CD14-positive monocyte (primary cell): ENCODE measurements at regions not wholly inside any gene's neighbourhood (a gene's known extent, or its start where the extent isn't known, plus 50 kb on each side); places are given as distances from the start of the nearest gene placed in this dataset.

ENCODE experiments used
- DNase-seq, 3 donors: peaks; one replicate each; pipeline ENCODE4 v3.0.0-alpha.2; 2011 to 2022
- H2AFZ ChIP-seq: 2 replicates; pipeline ENCODE4 v1.6.0; 2012; ENCODE audit warnings: mild to moderate bottlenecking, low read depth, low read length, inconsistent platforms; ENCODE audit not compliant: insufficient read depth, poor library complexity, severe bottlenecking
- H3K27ac ChIP-seq, 2 donors: 1 replicate in 1 of 2; 2 replicates in 1 of 2; pipeline ENCODE4 v1.5.1; 2012 to 2013; ENCODE audit warnings: low read length in 2 of 2, control low read depth in 1 of 2, inconsistent platforms in 1 of 2, low read depth in 1 of 2, mild to moderate bottlenecking in 1 of 2
- H3K27me3 ChIP-seq, 2 donors: one replicate each; pipeline versions ENCODE4 v1.6.0 to v1.6.1; 2011 to 2013; ENCODE audit warnings: low read length in 2 of 2; ENCODE audit not compliant: control insufficient read depth in 2 of 2, insufficient read depth in 2 of 2
- H3K36me3 ChIP-seq, 2 donors: replicated peaks in 1 of 2; 1 replicate in 1 of 2; 2 replicates in 1 of 2; pipeline versions ENCODE4 v1.5.1 to v1.6.1; 2012 to 2013; ENCODE audit warnings: low read length in 2 of 2, control low read depth in 1 of 2, inconsistent platforms in 1 of 2, mild to moderate bottlenecking in 1 of 2; ENCODE audit not compliant: insufficient read depth in 2 of 2, control insufficient read depth in 1 of 2
- H3K4me1 ChIP-seq, 2 donors: 1 replicate in 1 of 2; 2 replicates in 1 of 2; pipeline versions ENCODE4 v1.5.1 to v1.6.1; 2012 to 2013; ENCODE audit warnings: low read length in 2 of 2, control low read depth in 1 of 2, inconsistent platforms in 1 of 2, mild to moderate bottlenecking in 1 of 2, moderate library complexity in 1 of 2; ENCODE audit not compliant: insufficient read depth in 2 of 2, control insufficient read depth in 1 of 2
- H3K4me2 ChIP-seq: replicated peaks from 2 replicates; pipeline ENCODE3; 2012; ENCODE audit warnings: low read length, moderate library complexity, mild to moderate bottlenecking; ENCODE audit not compliant: poor library complexity, severe bottlenecking; ENCODE audit errors: extremely low read depth
- H3K4me3 ChIP-seq, 3 experiments: fragments of 200-600 bp in 1 of 3; sonication (generic) in 1 of 3; replicated peaks in 1 of 3; 1 replicate in 2 of 3; 2 replicates in 1 of 3; pipeline ENCODE4 v1.5.1; 2011 to 2013; ENCODE audit warnings: low read length in 3 of 3, mild to moderate bottlenecking in 3 of 3, control low read depth in 2 of 3, low read depth in 2 of 3, inconsistent platforms in 1 of 3, moderate library complexity in 1 of 3
- H3K79me2 ChIP-seq: 2 replicates; pipeline ENCODE4 v1.6.0; 2012; ENCODE audit warnings: mild to moderate bottlenecking, control low read depth, inconsistent platforms, low read length, moderate library complexity; ENCODE audit not compliant: insufficient read depth
- H3K9ac ChIP-seq: 2 replicates; pipeline ENCODE4 v1.6.0; 2017; ENCODE audit warnings: low read length, mild to moderate bottlenecking; ENCODE audit not compliant: insufficient read depth, poor library complexity, severe bottlenecking
- H3K9me3 ChIP-seq, 2 donors: replicated peaks in 1 of 2; 1 replicate in 1 of 2; 2 replicates in 1 of 2; pipeline versions ENCODE4 v1.5.1 to v1.6.1; 2012 to 2013; ENCODE audit warnings: low read length in 2 of 2, control low read depth in 1 of 2; ENCODE audit not compliant: control insufficient read depth in 1 of 2, insufficient read depth in 1 of 2
- H4K20me1 ChIP-seq: 2 replicates; pipeline ENCODE4 v1.6.0; 2012; ENCODE audit warnings: mild to moderate bottlenecking, low read length, control low read depth, moderate library complexity; ENCODE audit not compliant: insufficient read depth
- H3K27ac Mint-ChIP-seq, 7 donors: one replicate each; pipeline ENCODE4 v1.8.0; 2020; ENCODE audit warnings: mild to moderate bottlenecking in 7 of 7, mixed read lengths in 7 of 7, moderate library complexity in 6 of 7, inconsistent platforms in 2 of 7
- H3K27me3 Mint-ChIP-seq, 3 donors: one replicate each; pipeline ENCODE4 v1.8.0; 2021 to 2022; ENCODE audit warnings: low read depth in 3 of 3, mild to moderate bottlenecking in 3 of 3, mixed read lengths in 3 of 3, moderate library complexity in 3 of 3, inconsistent platforms in 1 of 3
- H3K36me3 Mint-ChIP-seq, 2 donors: one replicate each; pipeline ENCODE4 v1.8.0; 2020; ENCODE audit warnings: mixed read lengths in 2 of 2, inconsistent platforms in 1 of 2, mild to moderate bottlenecking in 1 of 2
- H3K4me1 Mint-ChIP-seq: one replicate; pipeline ENCODE4 v1.8.0; 2020; ENCODE audit warnings: mild to moderate bottlenecking, mixed read lengths
- H3K4me3 Mint-ChIP-seq, 2 donors: one replicate each; pipeline ENCODE4 v1.8.0; 2020; ENCODE audit warnings: mild to moderate bottlenecking in 2 of 2, mixed read lengths in 2 of 2, moderate library complexity in 1 of 2
- H3K9me3 Mint-ChIP-seq, 7 donors: one replicate each; pipeline ENCODE4 v1.8.0; 2020 to 2022; ENCODE audit warnings: mixed read lengths in 7 of 7, mild to moderate bottlenecking in 6 of 7, moderate library complexity in 6 of 7, inconsistent platforms in 2 of 7
- WGBS: methylation state at CpG from one replicate; pipeline ENCODE4 v1.1.5; 2013; ENCODE audit warnings: missing lambda C conversion rate; ENCODE audit not compliant: insufficient coverage; 5-methylcytosine and 5-hydroxymethylcytosine counted together
- intact Hi-C, 2 donors: fragments of 100-400 bp; cut with micrococcal nuclease; formaldehyde crosslinking; loops; one replicate each; pipeline versions ENCODE4 v1.15.0 to v1.15.1; 2023
- TF ChIP-seq, protein P1 (sequence below): fragments of 200-600 bp; IDR thresholded peaks from one replicate; pipeline ENCODE4 v1.8.0; 2022; ENCODE audit warnings: antibody characterized with exemption, mild to moderate bottlenecking

DNA sequence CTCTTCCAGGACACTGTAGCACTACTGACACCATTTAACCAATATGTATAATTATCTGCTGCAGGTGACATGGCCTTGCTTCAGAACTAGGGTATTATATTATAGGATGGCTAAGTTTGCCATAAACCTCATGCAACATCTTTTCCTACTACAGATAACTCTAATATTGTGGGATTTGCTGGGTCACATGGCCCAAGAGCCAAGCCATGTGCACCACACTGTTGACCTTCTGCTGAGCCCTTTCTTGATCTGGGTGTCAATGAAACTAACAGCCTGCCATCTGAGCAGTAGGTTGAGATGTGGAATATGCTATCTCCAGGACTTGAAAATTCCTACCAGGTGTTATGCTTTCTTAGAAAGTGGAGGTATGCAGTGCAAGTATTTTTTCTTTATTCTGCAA lies 2291.1 kb downstream of the MRPL39 start:
- Histone ChIP-seq H3K4me3 (no peak overlapping the region), H3K36me3 (no peaks in the 10 kb centered on the region), H3K9ac (no peak overlapping the region), H3K9me3 (peaks cover 3 to 4% of the 10 kb centered on the region in 2 donors), H2AFZ (no peak overlapping the region), H3K27ac (no peak overlapping the region), H4K20me1 (no peaks in the 10 kb centered on the region), H3K4me1 (no peaks in the 10 kb centered on the region), H3K79me2 (no peaks in the 10 kb centered on the region), H3K4me2 (no peak overlapping the region), H3K27me3 (no peaks in the 10 kb centered on the region)
- Mint-ChIP-seq H3K36me3 (no peaks in the 10 kb centered on the region), H3K4me3 (no peak overlapping the region), H3K4me1 (no peaks in the 10 kb centered on the region), H3K27me3 (peaks cover 0 to 3% (median 0%) of the 10 kb centered on the region in 3 donors), H3K9me3 (peaks cover 0 to 4% (median 2%) of the 10 kb centered on the region in 7 donors), H3K27ac (no peak overlapping the region)
- DNase-seq, result no peak
- TF ChIP-seq, protein P1, sequence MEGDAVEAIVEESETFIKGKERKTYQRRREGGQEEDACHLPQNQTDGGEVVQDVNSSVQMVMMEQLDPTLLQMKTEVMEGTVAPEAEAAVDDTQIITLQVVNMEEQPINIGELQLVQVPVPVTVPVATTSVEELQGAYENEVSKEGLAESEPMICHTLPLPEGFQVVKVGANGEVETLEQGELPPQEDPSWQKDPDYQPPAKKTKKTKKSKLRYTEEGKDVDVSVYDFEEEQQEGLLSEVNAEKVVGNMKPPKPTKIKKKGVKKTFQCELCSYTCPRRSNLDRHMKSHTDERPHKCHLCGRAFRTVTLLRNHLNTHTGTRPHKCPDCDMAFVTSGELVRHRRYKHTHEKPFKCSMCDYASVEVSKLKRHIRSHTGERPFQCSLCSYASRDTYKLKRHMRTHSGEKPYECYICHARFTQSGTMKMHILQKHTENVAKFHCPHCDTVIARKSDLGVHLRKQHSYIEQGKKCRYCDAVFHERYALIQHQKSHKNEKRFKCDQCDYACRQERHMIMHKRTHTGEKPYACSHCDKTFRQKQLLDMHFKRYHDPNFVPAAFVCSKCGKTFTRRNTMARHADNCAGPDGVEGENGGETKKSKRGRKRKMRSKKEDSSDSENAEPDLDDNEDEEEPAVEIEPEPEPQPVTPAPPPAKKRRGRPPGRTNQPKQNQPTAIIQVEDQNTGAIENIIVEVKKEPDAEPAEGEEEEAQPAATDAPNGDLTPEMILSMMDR, result no peak
- intact Hi-C loops, result no loop called here

DNA sequence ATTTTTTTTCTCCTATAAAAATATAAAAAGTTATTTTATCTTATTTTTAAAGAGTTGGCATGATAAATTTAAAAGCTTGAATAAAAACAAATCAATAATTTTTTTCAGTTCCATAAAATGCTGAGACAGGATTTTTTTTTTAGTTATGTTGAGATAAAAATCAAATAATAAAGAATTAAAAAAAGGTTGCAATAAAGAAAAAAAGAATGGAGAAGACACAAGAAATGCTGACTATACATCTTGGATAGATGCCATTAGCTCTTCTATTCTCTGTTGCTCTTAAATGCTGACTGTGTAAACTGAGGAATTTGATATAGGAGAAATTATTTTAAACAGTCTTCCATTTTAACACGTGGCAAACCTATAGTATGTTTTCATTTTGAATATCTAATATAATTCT lies 2298.5 kb downstream of the MRPL39 start:
- H3K27ac ChIP-seq, result no peak overlapping the region
- no peak overlapping the region for H3K9ac ChIP-seq
- Mint-ChIP-seq H3K4me3 (no peak overlapping the region), H3K9me3 (peaks cover 0 to 2% (median 0%) of the 10 kb centered on the region in 7 donors), H3K27ac (no peak overlapping the region), H3K36me3 (no peaks in the 10 kb centered on the region), H3K4me1 (no peaks in the 10 kb centered on the region), H3K27me3 (no peaks in the 10 kb centered on the region)
- no peaks in the 10 kb centered on the region for H3K9me3 ChIP-seq
- DNase-seq, result no peak
- no peaks in the 10 kb centered on the region for H3K36me3 ChIP-seq
- no peaks in the 10 kb centered on the region for H3K79me2 ChIP-seq
- WGBS, result no CpG with 5 or more reads among the region's 1 CpG
- H4K20me1 ChIP-seq, result no peaks in the 10 kb centered on the region
- intact Hi-C loops, result no loop called here
- no peaks in the 10 kb centered on the region for H3K4me1 ChIP-seq
- TF ChIP-seq, protein P1, result no peak
- no peak overlapping the region for H2AFZ ChIP-seq
- no peak overlapping the region for H3K4me3 ChIP-seq
- no peak overlapping the region for H3K4me2 ChIP-seq
- H3K27me3 ChIP-seq, result no peaks in the 10 kb centered on the region
